Middle frontal gyrus (tissue), 1 donor: ENCODE measurements at regions not wholly inside any gene's neighbourhood (a gene's known extent, or its start where the extent isn't known, plus 50 kb on each side); places are given as distances from the start of the nearest gene placed in this dataset.

Experiments
- DNase-seq: peaks from one replicate; pipeline ENCODE4 v3.0.0-alpha.2; 2015; ENCODE audit warnings: low spot score; ENCODE audit errors: extremely low spot score

DNA sequence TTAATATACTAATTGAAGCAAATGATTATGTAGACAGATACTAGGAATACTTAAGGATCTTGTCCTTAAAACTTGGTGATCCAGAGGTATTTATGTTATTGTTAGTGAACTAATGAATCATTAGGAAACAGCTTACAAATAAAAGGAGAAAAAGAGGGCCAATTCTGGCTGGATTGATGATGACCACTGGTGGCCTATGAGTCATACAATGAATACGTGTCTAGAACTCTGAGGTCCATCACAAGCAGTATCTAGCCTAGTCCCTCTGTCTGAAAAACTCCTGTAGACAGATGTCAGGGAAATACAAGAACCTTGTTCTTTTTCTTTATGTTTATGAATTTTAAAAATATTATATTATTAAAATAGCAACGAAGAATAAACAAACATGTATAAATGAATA lies 51.7 kb upstream of the RTL1 start:
- no peak for DNase-seq

DNA sequence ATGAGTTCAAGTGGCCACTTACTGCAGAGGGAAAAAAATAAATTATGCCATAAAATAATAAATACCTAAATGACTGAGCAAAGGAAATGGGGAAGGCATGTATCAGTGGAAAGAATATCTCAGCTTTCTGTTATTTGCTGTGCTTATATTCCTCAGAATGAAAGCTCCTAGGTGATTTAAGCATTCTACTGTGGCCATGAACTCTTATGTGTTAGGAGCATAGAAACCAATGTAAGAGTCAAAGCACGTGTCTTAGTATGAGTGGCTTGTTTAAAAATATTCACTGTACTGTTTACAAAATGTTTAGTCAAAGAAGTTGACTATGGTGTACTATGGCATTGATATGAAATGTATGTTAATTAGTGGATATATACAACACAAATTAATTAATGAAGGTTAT lies 59.0 kb upstream of the RTL1 start:
- DNase-seq, result no peak

DNA sequence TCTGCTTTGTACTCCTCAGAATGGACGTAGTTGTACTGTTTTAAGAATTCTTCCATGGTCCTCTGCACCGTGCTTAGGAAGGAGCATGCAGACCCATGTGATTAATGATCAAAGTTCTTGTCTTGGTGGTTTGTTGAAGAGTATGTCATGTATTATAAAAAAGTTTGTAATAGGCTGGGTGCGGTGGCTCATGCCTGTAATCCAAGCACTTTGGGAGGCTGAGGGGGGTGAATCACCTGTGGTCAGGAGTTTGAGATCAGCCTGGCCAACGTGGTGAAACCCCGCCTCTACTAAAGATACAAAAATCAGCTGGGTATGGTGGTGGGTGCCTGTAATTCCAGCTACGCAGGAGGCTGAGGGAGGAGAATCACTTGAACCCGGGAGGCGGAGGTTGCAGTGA lies 61.8 kb upstream of the RTL1 start:
- no peak for DNase-seq

GRCh38 chr14:100967178-100967577 lies 63.7 kb upstream of the RTL1 start:
- DNase-seq, result no peak

DNA sequence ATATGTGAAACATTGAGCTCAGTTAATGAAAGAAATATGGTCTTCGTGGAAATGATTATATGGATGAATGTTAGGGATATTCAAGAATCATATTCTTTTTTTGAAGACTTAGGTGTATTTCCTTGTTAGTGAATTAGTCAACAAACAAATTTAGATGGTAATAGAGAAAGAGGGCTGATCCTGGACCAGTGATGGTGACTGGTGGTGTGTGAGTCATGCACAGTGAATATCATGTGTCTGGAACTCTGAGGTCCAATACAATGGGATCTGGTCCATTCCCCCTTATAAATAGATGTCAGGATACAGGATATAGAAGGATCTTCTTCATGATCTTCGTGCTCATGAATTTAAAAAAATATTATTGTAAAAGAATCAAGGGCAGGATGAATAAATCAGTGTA lies 64.4 kb upstream of the RTL1 start:
- DNase-seq, result no peak

DNA sequence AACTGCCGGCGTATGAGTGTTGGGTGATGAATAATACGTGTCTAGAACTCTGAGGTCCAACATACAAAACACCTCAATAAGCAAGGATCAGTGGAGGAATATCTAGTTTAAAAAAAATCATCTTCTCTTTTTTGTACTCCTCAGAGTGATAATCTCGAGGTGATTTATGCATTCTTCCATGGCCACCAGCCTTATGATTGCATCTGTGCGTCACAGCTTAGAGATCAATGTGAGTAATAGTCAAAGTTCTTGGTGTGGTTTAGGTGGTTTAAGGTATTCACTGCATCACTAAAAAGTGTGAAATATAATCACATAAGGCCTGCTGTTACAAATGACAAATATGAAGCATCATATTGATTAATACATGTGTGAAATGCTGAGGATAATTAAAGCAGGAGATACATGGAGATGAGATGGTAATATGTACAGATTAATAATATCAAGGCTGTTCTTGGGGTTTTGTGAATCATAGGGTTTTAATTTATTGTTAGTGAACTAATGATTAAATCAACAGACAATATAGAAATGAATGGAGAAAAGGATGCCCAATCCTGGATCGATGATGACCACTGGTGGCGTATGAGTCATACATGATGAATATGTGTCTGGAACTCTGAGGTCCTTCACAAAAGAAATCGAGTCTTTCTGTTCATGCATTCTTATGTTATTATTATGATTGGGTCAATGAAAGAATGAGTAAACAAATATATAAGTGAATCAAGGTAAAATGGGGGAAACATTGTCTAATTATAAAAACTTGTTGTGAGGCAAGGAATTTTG lies 68.8 kb upstream of the RTL1 start:
- no peak for DNase-seq

DNA sequence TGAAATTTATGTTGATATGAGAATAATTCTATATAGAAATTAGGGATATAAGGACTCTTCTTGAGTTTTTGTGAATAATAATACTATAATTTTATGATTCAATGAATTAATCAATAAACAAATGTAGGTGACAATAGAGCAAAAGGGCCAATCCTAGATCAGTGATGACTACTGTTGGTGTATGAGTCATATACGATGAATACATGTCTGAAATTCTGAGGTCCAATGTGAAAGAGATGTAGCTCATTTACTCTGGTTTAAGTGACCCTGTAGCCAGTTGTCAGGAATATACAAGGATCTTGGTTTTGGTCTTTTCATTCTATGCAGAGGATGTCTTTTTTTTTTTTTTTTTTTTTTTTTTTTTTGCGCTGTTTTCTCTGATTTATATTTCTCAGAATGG lies 72.1 kb upstream of the RTL1 start:
- DNase-seq, result no peak

- no peak for DNase-seq
These were observed 75.6 kb upstream of the RTL1 start for GRCh38 chr14:100979079-100979478.

DNA sequence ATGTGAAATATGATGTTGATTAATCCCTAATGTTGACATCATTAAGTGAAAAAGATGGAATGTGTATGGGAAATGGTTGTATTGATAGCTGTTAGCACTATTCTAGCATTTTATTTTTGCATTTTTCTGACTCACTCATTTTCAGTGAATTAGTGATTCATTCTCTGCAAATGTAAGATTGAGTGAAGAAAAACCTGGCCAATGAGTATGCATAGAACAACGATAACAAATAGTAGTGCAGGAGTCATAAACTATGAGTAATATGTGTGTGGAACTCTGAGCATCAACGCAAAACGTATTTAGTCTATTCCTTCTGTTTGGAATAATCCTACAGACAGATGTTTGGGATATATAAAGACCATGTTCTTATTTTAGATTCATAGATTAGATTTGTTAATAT lies 76.3 kb upstream of the RTL1 start:
- DNase-seq, result no peak

DNA sequence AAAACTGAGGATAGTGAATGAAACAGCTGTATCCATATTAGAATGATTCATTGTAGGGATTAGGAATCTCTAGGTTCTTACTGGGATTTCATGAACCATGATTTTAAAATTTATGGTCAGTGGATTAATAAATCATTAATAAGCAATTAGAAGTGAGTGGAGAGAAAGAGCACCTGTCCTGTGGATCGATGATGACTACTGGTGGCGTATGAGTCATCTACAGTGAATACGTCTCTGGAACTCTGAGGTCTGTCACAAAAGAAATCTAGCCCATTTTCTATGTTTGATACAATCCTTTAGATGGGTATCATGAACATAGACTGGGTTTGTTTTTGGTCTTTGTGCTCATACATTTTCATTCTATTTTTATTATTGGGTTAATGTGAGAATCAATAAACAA lies 77.3 kb upstream of the RTL1 start:
- DNase-seq, result no peak

DNA sequence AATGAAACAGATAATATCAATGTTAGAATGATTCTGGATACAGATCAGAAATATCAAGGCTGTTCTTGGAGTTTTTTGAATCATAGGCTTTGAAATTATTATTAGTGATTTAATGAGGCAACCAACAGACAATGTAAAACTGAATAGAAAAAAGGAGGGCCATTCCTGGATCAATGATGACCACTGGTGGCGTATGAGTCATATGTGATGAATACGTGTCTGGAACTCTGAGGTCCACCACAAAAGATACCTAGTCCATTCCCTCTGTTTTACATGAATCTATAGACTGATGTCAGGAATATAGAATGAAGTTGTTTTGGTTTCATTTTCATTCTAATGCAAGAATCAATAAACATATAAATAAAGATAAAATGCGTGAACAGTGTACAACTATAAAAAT lies 78.3 kb upstream of the RTL1 start:
- DNase-seq, result no peak

DNA sequence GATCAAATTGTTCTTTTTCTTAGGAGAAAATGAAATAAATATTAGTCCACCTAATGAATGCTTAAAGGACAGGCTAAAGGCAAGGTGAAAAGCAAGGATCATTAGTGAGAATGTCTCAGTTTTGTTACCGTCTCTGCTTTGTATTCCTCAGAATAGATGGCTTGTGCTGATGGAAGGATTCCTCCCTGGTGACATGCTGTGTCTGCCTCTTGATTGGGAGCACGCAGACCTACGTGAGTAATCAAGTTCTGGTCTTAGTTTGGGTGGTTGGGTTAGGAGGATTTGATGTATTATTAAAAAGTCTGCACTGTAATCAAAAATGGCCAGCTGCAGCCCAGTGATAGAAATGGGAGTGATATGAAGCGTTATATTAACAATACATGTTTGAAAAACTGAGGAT lies 78.8 kb upstream of the RTL1 start:
- no peak for DNase-seq

GRCh38 chr14:100982762-100983161 lies 79.2 kb upstream of the RTL1 start:
- no peak for DNase-seq

GRCh38 chr14:100983710-100984109 lies 80.2 kb upstream of the RTL1 start:
- DNase-seq, result no peak

- DNase-seq, result no peak
These were observed 84.5 kb upstream of the RTL1 start for GRCh38 chr14:100988011-100988410.

GRCh38 chr14:100988411-100988900 lies 84.9 kb upstream of the RTL1 start:
- DNase-seq, result no peak

- DNase-seq, result no peak
These were observed 85.4 kb upstream of the RTL1 start for GRCh38 chr14:100988956-100989355.

DNA sequence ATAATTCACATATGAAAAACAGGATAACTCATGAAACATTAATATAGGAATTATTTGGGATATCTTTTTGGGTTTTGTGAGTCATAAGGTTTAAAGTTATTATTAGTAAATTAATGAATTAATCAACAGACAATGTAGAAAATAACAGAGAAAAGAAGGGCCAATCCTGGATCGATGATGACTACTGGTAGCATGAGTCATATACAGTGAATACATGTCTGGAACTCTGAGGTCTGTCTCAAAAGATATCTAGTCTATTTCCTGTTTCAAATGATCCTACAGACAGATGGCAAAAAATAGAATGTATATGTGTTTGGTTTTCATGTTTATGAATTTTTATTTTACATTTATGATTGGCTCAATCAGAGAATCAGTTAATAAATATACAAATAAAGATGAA lies 86.4 kb upstream of the RTL1 start:
- no peak for DNase-seq

DNA sequence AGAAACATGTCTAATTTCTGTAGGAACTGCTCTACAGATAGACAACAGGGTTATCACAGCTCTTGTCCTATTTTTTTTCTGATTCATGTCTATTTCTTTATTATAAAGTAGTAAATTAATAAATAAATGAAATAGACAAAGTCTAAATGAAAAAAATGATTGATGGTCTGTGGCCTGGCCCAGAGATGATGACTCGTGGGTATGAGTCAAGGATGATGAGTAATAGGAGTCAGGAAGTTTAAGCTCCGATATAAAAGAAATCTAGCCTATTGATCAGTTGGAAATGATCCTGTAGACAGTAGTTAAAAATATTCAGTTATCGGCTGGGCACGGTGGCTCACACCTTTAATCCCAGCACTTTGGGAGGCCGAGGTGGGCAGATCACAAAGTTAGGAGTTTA lies 90.6 kb upstream of the RTL1 start:
- DNase-seq, result no peak

DNA sequence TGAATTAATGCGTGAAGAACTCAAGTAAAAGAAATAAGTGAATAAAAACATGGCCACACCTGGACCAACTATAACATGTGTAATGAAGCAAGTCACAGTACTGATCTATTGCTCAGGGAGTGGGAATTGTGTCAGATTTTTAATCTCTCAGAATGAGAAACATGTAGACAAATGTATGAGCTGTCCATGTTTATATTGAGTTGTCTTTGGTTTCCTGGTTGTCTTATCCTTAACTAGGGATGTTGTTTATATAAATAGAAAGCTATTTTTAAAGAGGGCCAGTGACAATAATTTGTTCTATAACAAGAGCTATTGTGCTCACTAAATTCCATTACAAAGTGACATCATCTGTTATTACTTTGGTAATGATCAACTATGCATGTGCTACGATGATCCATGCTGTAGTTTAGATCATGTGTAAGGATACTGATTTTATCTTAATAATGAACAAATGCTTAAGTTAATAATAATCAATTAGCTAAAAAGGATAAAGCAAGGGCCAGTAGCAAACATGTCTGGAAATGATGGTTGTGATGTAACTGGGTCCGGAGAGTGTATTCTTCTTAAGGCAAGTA lies 91.3 kb upstream of the RTL1 start:
- no peak for DNase-seq

DNA sequence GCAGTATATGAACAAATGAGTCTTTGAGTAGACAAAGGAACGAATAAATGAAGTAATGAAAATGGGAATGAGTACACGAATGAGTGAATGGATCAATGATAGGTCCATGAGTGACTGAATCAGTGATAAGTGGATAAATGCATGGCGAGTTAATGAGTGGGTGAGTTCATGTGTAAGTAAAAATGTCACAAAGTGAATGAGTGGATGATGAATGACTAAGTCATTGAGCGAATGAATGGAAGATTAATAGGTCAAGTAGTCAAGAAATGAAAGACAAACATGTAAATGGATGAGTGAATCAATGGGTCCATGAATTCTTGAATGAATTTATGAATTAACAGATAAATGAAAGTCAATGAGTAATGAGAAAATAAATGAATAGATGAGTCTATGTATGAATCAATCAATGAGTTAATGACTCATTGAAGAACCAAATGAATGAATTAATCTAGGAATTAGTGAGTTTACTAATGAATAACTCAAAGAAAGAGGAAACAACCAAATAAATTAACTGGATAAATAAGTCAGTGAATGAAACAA lies 97.3 kb upstream of the RTL1 start:
- no peak for DNase-seq

- no peak for DNase-seq
These were observed 98.0 kb upstream of the RTL1 start for GRCh38 chr14:101001311-101002069.
